Stimulated activated CD8-positive, alpha-beta memory T cell treated with anti-CD3 and anti-CD28 coated beads, Interleukin-12 subunit alpha, Interleukin-12 subunit beta, amount 100 ng/mL, for 4 hours (primary cell): ENCODE measurements at regions not wholly inside any gene's neighbourhood (a gene's known extent, or its start where the extent isn't known, plus 50 kb on each side); places are given as distances from the start of the nearest gene placed in this dataset.
"Not testable (repeated sequence)": the region's sequence is repeated elsewhere in the genome, so short reads cannot be mapped to it uniquely, and the experiment has no call there.

Experiments used
- DNase-seq: peaks from one replicate; pipeline ENCODE4 v3.0.0-alpha.2; 2020; ENCODE audit warnings: low read depth

DNA sequence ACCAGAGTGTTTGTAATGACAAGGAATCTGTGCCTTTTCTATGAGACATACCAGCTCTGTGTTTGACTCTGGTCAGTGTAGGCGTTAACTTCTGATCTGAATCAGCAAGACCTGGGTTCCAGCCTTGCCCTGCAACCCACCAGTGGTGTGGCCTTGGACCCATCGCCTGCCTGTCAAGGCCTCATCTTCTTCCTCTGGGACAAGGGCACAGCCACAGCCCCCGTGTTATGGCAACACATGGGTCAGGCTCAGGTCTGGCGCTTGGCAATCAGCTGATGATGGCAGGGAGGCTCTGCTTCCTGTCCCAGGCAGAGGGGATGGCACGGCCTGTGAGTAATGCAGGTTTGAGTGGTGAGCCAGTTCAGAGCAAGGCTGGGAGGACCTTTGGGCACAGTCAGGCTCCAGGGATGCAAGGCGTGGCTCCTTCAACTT, 69.1 kb upstream of the PLGLB2 start:
- DNase-seq: not testable (repeated sequence)

GRCh38 chr2:87679950-87680349, 67.9 kb upstream of the PLGLB2 start:
- DNase-seq: not testable (repeated sequence)

DNA sequence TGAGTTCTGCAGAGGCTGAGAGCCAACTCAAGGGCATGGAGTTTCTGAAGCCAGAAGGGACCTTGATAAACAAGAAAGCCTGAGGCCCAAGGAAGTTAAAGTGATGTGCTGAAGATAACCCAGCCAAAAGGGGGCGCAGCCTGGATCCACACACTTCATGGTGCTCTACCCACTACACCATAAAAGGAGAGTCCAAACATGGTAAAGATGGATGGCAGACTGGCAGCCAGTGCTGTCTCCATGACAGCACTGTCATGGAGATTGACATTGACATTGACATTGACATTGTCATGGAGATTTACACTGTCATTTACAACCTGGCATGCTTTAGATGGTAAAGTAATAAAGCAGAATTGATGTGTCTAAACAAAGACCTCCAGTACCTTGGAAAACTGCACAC, 67.2 kb upstream of the PLGLB2 start:
- not testable (repeated sequence) for DNase-seq

DNA sequence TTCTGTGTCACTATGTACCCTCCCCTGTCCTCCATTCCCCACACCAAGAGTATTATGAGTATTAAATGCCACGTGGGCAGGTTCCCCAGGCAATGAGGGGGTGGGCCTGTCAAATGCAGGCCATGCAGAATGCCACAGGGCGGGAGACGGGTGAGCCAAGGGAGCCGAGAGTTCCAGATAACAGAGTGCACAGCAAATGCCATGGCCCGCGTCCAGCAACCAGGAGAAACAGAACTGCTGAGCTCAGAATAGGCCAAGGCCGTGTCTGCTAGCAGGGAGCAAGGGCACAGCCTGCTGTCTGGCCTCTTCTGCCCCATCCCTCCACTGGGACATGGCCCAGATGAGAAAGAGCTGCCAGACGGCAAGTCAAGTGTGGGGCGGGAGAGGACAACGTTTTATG, 64.4 kb upstream of the PLGLB2 start:
- DNase-seq: not testable (repeated sequence)

GRCh38 chr2:87683961-87684360, 63.9 kb upstream of the PLGLB2 start:
- not testable (repeated sequence) for DNase-seq

DNA sequence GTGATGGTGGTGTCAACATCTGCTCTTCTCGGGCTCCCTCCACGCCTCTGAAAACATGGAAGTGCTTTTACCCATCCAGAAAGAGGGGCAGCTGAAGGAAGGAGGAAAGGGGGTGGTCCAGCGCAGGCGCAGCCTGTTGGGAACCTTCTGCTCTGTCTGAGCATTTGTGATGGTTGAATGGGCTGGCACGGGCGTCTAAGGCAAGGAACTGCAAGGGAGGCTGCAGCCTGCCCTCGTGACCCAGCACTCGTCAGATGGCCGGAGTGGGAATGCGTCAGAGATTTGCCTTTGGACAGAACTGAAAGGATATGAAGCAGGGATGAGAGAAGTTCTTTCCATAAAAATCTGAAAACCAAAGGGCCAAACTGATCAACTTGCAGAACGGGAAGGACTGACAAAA, 62.3 kb upstream of the PLGLB2 start:
- not testable (repeated sequence) for DNase-seq

DNA sequence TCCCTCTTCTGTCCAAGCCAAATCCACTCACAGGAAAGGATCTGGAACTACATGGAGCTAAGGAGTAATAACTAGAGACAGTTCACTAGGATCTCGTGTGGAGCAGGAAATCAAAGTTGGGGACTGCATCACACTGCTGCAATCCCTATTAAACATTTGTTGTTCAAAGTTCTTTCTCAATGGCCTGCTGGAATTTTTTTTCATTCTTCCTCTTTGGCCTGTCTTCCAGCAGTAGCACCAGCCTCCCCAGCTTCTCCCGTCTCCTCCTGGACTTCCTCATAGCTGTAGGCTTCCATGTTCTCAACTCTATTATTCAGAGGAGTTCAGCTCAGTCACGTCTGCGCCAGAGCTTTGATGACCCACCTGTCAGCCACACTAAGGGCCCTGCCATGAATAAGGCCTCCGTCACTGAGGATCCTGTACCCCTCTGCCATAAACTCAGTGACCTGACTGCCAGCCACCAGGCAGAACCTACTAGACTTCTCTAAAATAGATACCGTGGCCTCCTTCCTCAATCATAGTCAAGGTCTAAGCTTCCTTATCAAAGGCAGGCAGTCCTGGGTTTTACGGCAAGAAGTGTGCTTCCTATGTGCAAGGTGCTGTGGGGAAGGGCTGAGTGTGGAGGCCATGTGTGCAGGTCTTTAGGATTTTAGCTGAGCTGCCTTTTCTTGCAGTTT, 60.9 kb upstream of the PLGLB2 start:
- not testable (repeated sequence) for DNase-seq

DNA sequence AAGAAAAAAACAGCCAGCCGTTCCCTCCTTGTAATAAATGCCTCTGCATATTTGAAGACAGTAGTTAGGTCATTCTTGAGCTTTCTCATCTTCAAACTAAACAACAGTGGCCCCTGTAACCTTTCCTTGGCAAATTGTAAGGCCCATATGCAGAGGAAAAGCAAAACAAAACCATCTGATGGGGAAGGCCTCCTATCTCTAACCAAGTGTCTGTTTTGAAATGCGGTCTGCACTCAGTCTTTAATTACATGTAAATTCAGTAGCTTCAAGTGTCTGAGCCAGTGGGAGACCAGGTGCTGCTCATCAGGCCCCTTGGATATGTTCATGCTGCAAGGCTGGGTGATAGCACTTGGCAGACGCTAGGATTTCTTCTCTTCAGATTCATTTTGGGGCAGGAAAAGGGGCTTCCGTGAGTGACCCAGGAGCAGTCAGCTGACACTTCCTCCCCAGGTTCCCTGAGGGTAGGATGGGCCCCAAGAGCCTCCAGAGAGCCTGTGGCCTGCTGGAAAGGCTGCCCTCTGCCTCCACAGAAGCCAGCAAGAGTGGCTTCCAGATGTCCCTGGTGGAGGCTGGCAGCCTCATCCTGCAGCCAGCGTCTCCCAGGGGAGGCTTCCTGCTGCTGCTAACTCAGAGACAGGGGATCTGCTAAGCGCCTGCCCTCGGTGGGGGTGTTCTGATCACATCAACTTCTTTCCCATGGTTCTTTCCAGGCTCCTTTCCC, 60.2 kb upstream of the PLGLB2 start:
- not testable (repeated sequence) for DNase-seq

DNA sequence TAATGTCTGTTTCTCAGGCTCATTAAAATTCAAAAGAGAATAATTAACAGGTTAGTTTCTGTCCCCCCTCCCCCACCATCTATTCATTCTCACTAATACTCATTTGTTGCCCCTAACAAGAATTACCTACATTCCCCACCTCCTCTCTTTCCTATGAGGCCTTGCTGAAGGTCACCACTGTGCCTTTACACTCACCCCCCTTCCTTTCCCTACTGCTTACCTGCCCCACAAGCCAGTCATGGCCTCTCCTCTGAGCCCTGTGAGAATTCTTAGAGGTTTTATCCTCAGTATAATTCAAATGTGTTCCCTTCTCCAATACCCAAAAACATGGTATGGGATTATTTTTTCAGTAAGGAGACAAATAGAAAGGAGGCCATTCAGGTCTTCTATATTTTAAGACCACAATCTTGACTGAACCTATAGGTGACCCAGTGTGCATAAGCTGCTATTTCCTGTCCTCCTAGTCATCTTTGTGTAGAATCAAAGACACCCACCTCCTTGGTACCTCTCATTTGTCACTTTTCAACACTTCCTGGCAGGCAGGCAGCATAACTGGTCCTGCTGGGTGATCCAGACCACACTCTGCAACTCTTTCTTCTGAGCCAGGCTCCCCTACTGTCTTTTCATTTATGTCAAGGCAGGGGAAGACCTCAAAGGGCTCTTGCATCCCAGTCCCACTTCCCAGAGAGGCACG, 55.8 kb upstream of the PLGLB2 start:
- DNase-seq: not testable (repeated sequence)

DNA sequence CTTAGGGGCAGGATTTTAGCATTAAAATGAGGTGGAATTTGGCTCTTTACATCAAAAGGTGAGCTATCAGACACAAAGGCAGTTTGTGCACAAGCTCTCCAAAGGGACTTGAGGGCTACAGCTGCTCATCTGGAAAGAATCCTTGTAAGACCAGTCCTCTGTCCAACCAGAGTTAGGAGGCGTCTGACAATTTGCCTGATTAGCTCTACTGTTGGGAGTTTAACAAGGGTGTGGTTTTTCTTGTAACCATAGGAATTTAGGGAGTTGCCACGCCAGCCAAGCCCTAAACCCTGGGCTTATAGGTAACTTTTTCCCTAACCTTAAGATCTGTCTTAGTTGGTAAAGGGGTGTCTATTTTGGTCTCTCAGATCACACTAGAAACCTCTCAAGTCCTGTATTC, 55.0 kb upstream of the PLGLB2 start:
- not testable (repeated sequence) for DNase-seq

DNA sequence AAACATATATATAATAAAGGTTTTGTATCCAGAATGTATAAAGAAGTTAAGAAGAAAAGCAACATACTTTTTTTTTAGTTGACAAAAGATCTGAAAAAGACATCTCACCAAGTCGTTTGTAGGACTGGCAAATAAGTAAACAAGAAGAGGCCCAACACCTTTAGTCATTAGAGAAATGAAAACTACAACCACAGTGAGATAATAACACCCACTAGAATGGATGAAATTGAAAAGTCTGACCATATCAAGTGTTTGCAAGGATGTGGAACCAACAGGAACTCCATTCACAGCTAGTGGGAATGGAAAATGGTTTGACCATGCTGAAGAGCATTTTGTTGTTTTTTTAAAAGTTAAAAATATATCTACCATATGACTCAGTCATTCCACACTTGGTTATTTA, 54.0 kb upstream of the PLGLB2 start:
- not testable (repeated sequence) for DNase-seq

- not testable (repeated sequence) for DNase-seq
These were observed 52.1 kb upstream of the PLGLB2 start for GRCh38 chr2:87695596-87696323.
